ENCODE measurements at regions not wholly inside any gene's neighbourhood (a gene's known extent, or its start where the extent isn't known, plus 50 kb on each side); places are given as distances from the start of the nearest gene placed in this dataset.

- TF ChIP-seq, protein P1, sequence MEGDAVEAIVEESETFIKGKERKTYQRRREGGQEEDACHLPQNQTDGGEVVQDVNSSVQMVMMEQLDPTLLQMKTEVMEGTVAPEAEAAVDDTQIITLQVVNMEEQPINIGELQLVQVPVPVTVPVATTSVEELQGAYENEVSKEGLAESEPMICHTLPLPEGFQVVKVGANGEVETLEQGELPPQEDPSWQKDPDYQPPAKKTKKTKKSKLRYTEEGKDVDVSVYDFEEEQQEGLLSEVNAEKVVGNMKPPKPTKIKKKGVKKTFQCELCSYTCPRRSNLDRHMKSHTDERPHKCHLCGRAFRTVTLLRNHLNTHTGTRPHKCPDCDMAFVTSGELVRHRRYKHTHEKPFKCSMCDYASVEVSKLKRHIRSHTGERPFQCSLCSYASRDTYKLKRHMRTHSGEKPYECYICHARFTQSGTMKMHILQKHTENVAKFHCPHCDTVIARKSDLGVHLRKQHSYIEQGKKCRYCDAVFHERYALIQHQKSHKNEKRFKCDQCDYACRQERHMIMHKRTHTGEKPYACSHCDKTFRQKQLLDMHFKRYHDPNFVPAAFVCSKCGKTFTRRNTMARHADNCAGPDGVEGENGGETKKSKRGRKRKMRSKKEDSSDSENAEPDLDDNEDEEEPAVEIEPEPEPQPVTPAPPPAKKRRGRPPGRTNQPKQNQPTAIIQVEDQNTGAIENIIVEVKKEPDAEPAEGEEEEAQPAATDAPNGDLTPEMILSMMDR (IDR thresholded peaks at IDR 0.05), result no peak
- no peak for DNase-seq (ENCODE audit: low spot score)
- no peak overlapping the region for H3K4me3 ChIP-seq
- no peak overlapping the region for H3K27ac ChIP-seq
These were observed 115.4 kb downstream of the ZNF608 start for GRCh38 chr5:124630767-124631704.

DNA sequence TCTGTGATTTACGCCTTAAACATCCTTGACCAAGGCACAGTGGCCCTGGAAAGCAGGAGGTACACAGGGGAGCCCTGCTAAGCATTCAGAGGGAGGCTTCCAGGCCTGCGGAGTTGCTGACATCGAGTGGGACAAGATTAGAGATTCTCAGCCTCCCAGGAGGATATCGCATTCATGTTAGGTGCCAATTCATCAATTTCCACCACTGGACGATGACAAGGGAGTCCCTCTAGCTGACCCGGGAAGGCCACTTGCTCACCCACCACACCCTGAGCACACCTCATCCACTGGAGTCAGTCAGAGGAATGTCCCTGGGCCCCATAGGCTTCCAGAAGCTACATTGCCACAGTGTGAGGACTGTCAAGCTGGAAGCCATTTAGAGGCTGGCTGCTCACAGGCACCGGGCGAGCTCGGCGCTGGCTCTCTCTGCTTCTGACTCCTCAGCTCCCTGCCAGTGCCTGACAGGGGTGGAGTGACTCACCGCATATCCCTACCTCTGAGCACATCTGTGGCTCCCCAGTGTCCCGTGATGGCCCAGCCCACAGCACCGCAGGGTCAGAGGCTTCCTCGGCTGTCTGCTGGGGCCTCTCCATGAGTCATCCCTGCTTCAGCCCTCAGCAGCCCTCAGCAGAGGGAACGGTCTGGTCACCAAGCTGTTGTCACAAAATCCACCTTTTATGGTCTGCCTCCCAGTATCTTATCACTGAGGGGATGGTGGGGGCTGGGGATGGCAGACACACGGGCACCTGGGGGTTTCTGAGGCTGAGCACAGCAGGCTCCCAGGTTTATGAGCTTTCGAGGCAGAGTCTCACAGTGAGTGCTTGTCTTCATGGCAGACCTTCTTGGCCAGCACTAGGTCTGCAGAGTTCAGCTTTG, 117.5 kb downstream of the ZNF608 start:
- TF ChIP-seq, protein P1 (IDR thresholded peaks at IDR 0.05), result no peak
- no peak overlapping the region for H3K4me3 ChIP-seq
- DNase-seq (ENCODE audit: low spot score), result no peak
- H3K27ac ChIP-seq, result no peak overlapping the region

GRCh38 chr5:124627815-124628595, 118.4 kb downstream of the ZNF608 start:
- no peak for DNase-seq (ENCODE audit: low spot score)
- TF ChIP-seq, protein P1 (IDR thresholded peaks at IDR 0.05), result no peak
- Histone ChIP-seq H3K27ac (no peak overlapping the region), H3K4me3 (no peak overlapping the region)

DNA sequence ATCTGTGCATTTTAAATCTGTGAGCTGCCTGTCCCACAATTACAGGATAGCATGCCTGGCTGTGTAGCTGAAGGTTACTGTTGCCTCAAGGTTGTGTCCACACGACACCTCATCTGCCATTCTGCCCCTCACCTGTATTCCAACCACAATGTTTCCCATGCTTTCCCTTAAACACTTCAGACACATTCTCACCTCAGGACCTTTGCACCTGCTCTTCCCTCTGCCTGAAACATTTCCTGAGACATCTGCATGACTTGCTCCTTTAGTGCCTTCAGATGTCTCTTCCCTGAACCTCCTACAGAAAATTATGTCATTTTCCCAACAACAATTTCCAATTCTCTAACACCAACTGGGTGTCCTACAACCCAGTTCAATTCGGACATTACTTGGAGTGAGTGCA, 120.4 kb downstream of the ZNF608 start:
- Histone ChIP-seq H3K27ac (no peak overlapping the region), H3K4me3 (no peak overlapping the region)
- TF ChIP-seq, protein P1 (IDR thresholded peaks at IDR 0.05), result no peak

GRCh38 chr5:124623265-124623664, 123.2 kb downstream of the ZNF608 start:
- H3K27ac ChIP-seq, result no peak overlapping the region
- TF ChIP-seq, protein P1 (IDR thresholded peaks at IDR 0.05), result no peak
- H3K4me3 ChIP-seq, result no peak overlapping the region
- DNase-seq (ENCODE audit: low spot score), result no peak

More for the DNA sequence above, 120.4 kb downstream of the ZNF608 start:
- DNase-seq (ENCODE audit: low spot score), result no peak

- TF ChIP-seq, protein P1 (IDR thresholded peaks at IDR 0.05), result no peak
- Histone ChIP-seq H3K27ac (no peak overlapping the region), H3K4me3 (no peak overlapping the region)
- DNase-seq (ENCODE audit: low spot score), result no peak
These were observed 123.6 kb downstream of the ZNF608 start for GRCh38 chr5:124622851-124623250.
